GM12891 (cell line): ENCODE measurements at regions not wholly inside any gene's neighbourhood (a gene's known extent, or its start where the extent isn't known, plus 50 kb on each side); places are given as distances from the start of the nearest gene placed in this dataset.

Source experiments
- POLR2A ChIP-seq: IDR thresholded peaks from 2 replicates; pipeline ENCODE4 v1.6.1; 2011; ENCODE audit warnings: low read depth, low read length, control low read depth
- POLR2AphosphoS5 ChIP-seq: IDR thresholded peaks from 2 replicates; pipeline ENCODE4 v1.6.1; 2011; ENCODE audit warnings: low read depth, low read length, control low read depth
- TAF1 ChIP-seq: IDR thresholded peaks from 2 replicates; pipeline ENCODE4 v1.6.1; 2011; ENCODE audit warnings: low read depth, low read length, control low read depth

- TF ChIP-seq TAF1 (no peak), POLR2AphosphoS5 (no peak), POLR2A (no peak)
Measured at GRCh38 chr18:29664278-29665036, 1378.1 kb downstream of the DSC3 start.
